Esophagus muscularis mucosa (tissue), 2 donors: ENCODE measurements at regions not wholly inside any gene's neighbourhood (a gene's known extent, or its start where the extent isn't known, plus 50 kb on each side); places are given as distances from the start of the nearest gene placed in this dataset.

ENCODE experiments used
- POLR2A ChIP-seq: fragments of 450-650 bp; IDR thresholded peaks from one replicate; pipeline ENCODE4 v1.6.1; 2017; ENCODE audit warnings: antibody characterized with exemption, moderate library complexity, mild to moderate bottlenecking, low read depth
- POLR2AphosphoS5 ChIP-seq, 2 donors: sonication (generic); formaldehyde crosslinking; IDR thresholded peaks; one replicate each; pipeline ENCODE4 v1.6.1; 2017; ENCODE audit warnings: antibody characterized with exemption in 2 of 2

- no peak for TF ChIP-seq POLR2AphosphoS5 (IDR thresholded peaks at IDR 0.05)
- no peak for TF ChIP-seq POLR2A
Observed at GRCh38 chr9:22210936-22211335, 201.8 kb upstream of the CDKN2B start.
